B cell (primary cell): ENCODE measurements at regions not wholly inside any gene's neighbourhood (a gene's known extent, or its start where the extent isn't known, plus 50 kb on each side); places are given as distances from the start of the nearest gene placed in this dataset.

ENCODE experiments used
- ATAC-seq: fragments of 200-7000 bp; cut with Tn5 transposase; one replicate; pipeline ENCODE4 v1.10.0; 2021; ENCODE audit warnings: low read depth, mild to moderate bottlenecking, moderate number of reproducible peaks, moderate library complexity
- CTCF ChIA-PET: fragments of 350-600 bp; sonication (Branson Sonifier 250); formaldehyde crosslinking; loops from one replicate; lab custom pipeline; 2021; ENCODE audit warnings: antibody characterized with exemption, inconsistent platforms; lab: Charles Lee
- POLR2A ChIA-PET: fragments of 350-600 bp; sonication (Branson Sonifier 250); formaldehyde crosslinking; loops from one replicate; lab custom pipeline; 2021; ENCODE audit warnings: antibody characterized with exemption; lab: Charles Lee
- DNase-seq: peaks from one replicate; pipeline ENCODE4 v3.0.0; 2013
- H2AFZ ChIP-seq: 2 replicates; pipeline ENCODE4 v1.6.1; 2012; ENCODE audit warnings: mild to moderate bottlenecking, low read depth, low read length; ENCODE audit not compliant: insufficient read depth, poor library complexity, severe bottlenecking
- H3K27ac ChIP-seq, 2 donors: 1 replicate in 1 of 2; 2 replicates in 1 of 2; pipeline ENCODE4 v1.5.1; 2012 to 2013; ENCODE audit warnings: low read length in 2 of 2, mild to moderate bottlenecking in 2 of 2, moderate library complexity in 1 of 2
- H3K27me3 ChIP-seq, 4 experiments: fragments of 200-600 bp in 1 of 4; sonication (generic) in 1 of 4; replicated peaks in 1 of 4; 1 replicate in 2 of 4; 2 replicates in 2 of 4; pipeline versions ENCODE4 v1.6.1 to v1.7.0; 2013 to 2016; ENCODE audit warnings: low read length in 3 of 4, mild to moderate bottlenecking in 2 of 4, mixed read lengths in 1 of 4, moderate library complexity in 1 of 4; ENCODE audit not compliant: insufficient read depth in 4 of 4, control insufficient read depth in 3 of 4; ENCODE audit errors: control extremely low read depth in 1 of 4
- H3K36me3 ChIP-seq, 2 experiments: replicated peaks in 1 of 2; 1 replicate in 1 of 2; 2 replicates in 1 of 2; pipeline versions ENCODE4 v1.6.1 to v1.7.1; 2013; ENCODE audit warnings: low read length in 1 of 2; ENCODE audit not compliant: insufficient read depth in 2 of 2, control insufficient read depth in 1 of 2; ENCODE audit errors: control extremely low read depth in 1 of 2, extremely low read depth in 1 of 2
- H3K4me1 ChIP-seq, 2 donors: fragments of 200-600 bp in 1 of 2; sonication (generic) in 1 of 2; 1 replicate in 1 of 2; 2 replicates in 1 of 2; pipeline versions ENCODE4 v1.5.1 to v1.6.1; 2013 to 2017; ENCODE audit warnings: low read length in 2 of 2; ENCODE audit not compliant: control insufficient read depth in 2 of 2, insufficient read depth in 2 of 2
- H3K4me2 ChIP-seq: replicated peaks from 2 replicates; pipeline ENCODE3; 2012; ENCODE audit warnings: mild to moderate bottlenecking, low read depth, low read length; ENCODE audit not compliant: poor library complexity, severe bottlenecking
- H3K4me3 ChIP-seq, 5 experiments: fragments of 200-600 bp in 1 of 5; sonication (generic) in 1 of 5; 1 replicate in 3 of 5; 2 replicates in 2 of 5; pipeline versions ENCODE4 v1.5.1 to v1.7.0; 2011 to 2016; ENCODE audit warnings: low read length in 4 of 5, mild to moderate bottlenecking in 4 of 5, low read depth in 2 of 5, control low read depth in 1 of 5, moderate library complexity in 1 of 5; ENCODE audit not compliant: insufficient read depth in 1 of 5; ENCODE audit errors: control extremely low read depth in 1 of 5, extremely low read depth in 1 of 5
- H3K79me2 ChIP-seq: fragments of 200-600 bp; sonication (generic); one replicate; pipeline ENCODE4 v1.6.0; 2016; ENCODE audit warnings: low read length; ENCODE audit not compliant: control insufficient read depth, insufficient read depth
- H3K9ac ChIP-seq: fragments of 200-600 bp; sonication (generic); 2 replicates; pipeline ENCODE4 v1.6.1; 2017; ENCODE audit warnings: mild to moderate bottlenecking, low read length, moderate library complexity
- H3K9me3 ChIP-seq, 3 donors: one replicate each; pipeline versions ENCODE4 v1.6.1 to v1.7.1; 2013; ENCODE audit warnings: low read length in 2 of 3; ENCODE audit not compliant: control insufficient read depth in 2 of 3, insufficient read depth in 1 of 3; ENCODE audit errors: control extremely low read depth in 1 of 3
- H4K20me1 ChIP-seq: 2 replicates; pipeline ENCODE4 v1.6.0; 2012; ENCODE audit warnings: mild to moderate bottlenecking, low read length; ENCODE audit not compliant: insufficient read depth, control insufficient read depth, poor library complexity, severe bottlenecking
- H3K27ac Mint-ChIP-seq: one replicate; pipeline ENCODE4 v1.8.0; 2021; ENCODE audit warnings: mixed read lengths
- H3K27me3 Mint-ChIP-seq: one replicate; pipeline ENCODE4 v1.8.0; 2021; ENCODE audit warnings: mixed read lengths
- H3K4me1 Mint-ChIP-seq: one replicate; pipeline ENCODE4 v1.8.0; 2021; ENCODE audit warnings: mixed read lengths
- H3K4me3 Mint-ChIP-seq: one replicate; pipeline ENCODE4 v1.8.0; 2021; ENCODE audit warnings: mixed read lengths
- H3K9me3 Mint-ChIP-seq: one replicate; pipeline ENCODE4 v1.8.0; 2022; ENCODE audit warnings: mixed read lengths; ENCODE audit not compliant: insufficient read depth
- EZH2 ChIP-seq: IDR thresholded peaks from 2 replicates; pipeline ENCODE4 v1.6.1; 2012; ENCODE audit warnings: borderline replicate concordance, low read depth, mild to moderate bottlenecking, moderate library complexity, low read length; ENCODE audit not compliant: insufficient read depth, poor library complexity, severe bottlenecking
- WGBS: methylation state at CpG from one replicate; pipeline ENCODE4 v1.1.5; 2013; ENCODE audit warnings: missing lambda C conversion rate; ENCODE audit not compliant: insufficient coverage; 5-methylcytosine and 5-hydroxymethylcytosine counted together
- intact Hi-C: fragments of 100-400 bp; cut with micrococcal nuclease; formaldehyde crosslinking; loops from one replicate; pipeline ENCODE4 v1.10.0; 2022
- TF ChIP-seq, protein P1 (sequence below): fragments of 200-600 bp; IDR thresholded peaks from one replicate; pipeline ENCODE4 v1.8.0; 2022; ENCODE audit warnings: antibody characterized with exemption, mild to moderate bottlenecking

DNA sequence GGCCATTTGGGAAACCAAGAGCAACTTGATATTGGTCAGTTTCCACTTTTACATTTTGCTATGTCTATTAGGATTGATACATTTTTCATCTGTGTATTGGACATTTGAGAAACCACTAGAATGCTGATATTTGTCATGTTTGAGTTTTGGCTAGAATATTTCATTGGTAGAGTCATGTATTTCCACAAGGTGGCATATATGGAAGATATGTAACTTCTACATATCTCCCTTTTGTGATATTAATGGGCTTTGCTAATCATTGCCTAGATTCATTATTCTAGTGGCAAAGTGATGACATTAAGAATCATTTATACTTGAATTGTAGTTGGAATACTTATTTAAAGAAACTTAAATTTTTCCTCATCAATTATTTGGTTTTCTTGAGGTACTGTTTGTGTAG lies 692.9 kb upstream of the EDIL3 start:
- ChIA-PET POLR2A (no interaction called here), CTCF (no interaction called here)
- peaks cover 5% of the 10 kb centered on the region for H3K9me3 Mint-ChIP-seq

DNA sequence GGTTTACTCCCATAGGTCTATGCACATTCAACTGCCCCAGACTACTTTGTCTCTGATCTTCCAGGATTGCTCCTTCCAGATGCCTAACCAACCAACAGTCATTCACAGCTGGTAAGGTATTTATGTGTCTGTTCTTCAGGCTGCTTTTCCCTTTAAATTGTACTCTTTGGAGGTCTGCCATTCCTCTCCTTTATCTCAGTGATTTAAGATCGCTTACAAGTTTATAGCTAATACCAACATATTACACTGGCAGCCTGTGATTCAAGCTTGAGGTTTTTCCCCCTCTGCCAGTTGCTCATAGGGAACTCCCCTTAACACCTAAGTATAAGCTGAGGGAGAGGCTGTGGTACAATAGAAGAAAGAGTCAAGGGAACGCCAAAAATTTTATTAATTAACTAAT lies 711.7 kb upstream of the EDIL3 start:
- no peak overlapping the region for H3K4me3 ChIP-seq
- no peak overlapping the region for H3K27ac Mint-ChIP-seq
- TF ChIP-seq EZH2 = no peak
- TF ChIP-seq, protein P1, sequence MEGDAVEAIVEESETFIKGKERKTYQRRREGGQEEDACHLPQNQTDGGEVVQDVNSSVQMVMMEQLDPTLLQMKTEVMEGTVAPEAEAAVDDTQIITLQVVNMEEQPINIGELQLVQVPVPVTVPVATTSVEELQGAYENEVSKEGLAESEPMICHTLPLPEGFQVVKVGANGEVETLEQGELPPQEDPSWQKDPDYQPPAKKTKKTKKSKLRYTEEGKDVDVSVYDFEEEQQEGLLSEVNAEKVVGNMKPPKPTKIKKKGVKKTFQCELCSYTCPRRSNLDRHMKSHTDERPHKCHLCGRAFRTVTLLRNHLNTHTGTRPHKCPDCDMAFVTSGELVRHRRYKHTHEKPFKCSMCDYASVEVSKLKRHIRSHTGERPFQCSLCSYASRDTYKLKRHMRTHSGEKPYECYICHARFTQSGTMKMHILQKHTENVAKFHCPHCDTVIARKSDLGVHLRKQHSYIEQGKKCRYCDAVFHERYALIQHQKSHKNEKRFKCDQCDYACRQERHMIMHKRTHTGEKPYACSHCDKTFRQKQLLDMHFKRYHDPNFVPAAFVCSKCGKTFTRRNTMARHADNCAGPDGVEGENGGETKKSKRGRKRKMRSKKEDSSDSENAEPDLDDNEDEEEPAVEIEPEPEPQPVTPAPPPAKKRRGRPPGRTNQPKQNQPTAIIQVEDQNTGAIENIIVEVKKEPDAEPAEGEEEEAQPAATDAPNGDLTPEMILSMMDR = no peak
- no peaks in the 10 kb centered on the region for H3K79me2 ChIP-seq
- intact Hi-C loops = no loop called here
- no peaks in the 10 kb centered on the region for H3K27me3 Mint-ChIP-seq
- DNase-seq (no peak), ATAC-seq (no peak)
- H3K4me3 Mint-ChIP-seq = no peak overlapping the region
- CTCF ChIA-PET = no interaction called here
- no peaks in the 10 kb centered on the region for H3K27me3 ChIP-seq
- no peak overlapping the region for H2AFZ ChIP-seq
- H3K9me3 ChIP-seq = no peaks in the 10 kb centered on the region
- no peak overlapping the region for H3K9ac ChIP-seq
- no peaks in the 10 kb centered on the region for H3K4me1 Mint-ChIP-seq
- peaks cover 13% of the 10 kb centered on the region for H3K9me3 Mint-ChIP-seq
- no peaks in the 10 kb centered on the region for H4K20me1 ChIP-seq
- H3K36me3 ChIP-seq = no peaks in the 10 kb centered on the region
- no CpG with 5 or more reads among the region's 2 CpGs for WGBS
- no peak overlapping the region for H3K4me2 ChIP-seq
- POLR2A ChIA-PET = no interaction called here
- no peaks in the 10 kb centered on the region for H3K4me1 ChIP-seq
- no peak overlapping the region for H3K27ac ChIP-seq

More for the DNA sequence above, 692.9 kb upstream of the EDIL3 start:
- Histone ChIP-seq H3K27ac (no peak overlapping the region), H2AFZ (no peak overlapping the region), H3K79me2 (no peaks in the 10 kb centered on the region), H3K9me3 (no peaks in the 10 kb centered on the region), H4K20me1 (no peaks in the 10 kb centered on the region), H3K36me3 (no peaks in the 10 kb centered on the region), H3K9ac (no peak overlapping the region), H3K4me1 (no peaks in the 10 kb centered on the region), H3K4me3 (no peak overlapping the region), H3K4me2 (no peak overlapping the region), H3K27me3 (no peaks in the 10 kb centered on the region)
- no peaks in the 10 kb centered on the region for H3K27me3 Mint-ChIP-seq
- no peak for TF ChIP-seq EZH2
- TF ChIP-seq, protein P1 = no peak
- no peak overlapping the region for H3K27ac Mint-ChIP-seq
- no peaks in the 10 kb centered on the region for H3K4me1 Mint-ChIP-seq
- ATAC-seq = no peak
- H3K4me3 Mint-ChIP-seq = no peak overlapping the region
- intact Hi-C loops = no loop called here
- no peak for DNase-seq
